Ascending aorta (tissue), 2 donors: ENCODE measurements at regions not wholly inside any gene's neighbourhood (a gene's known extent, or its start where the extent isn't known, plus 50 kb on each side); places are given as distances from the start of the nearest gene placed in this dataset.

ENCODE experiments used
- DNase-seq, 2 donors: peaks; one replicate each; pipeline ENCODE4 v3.0.0-alpha.2; 2019; ENCODE audit warnings: low spot score in 2 of 2
- H3K27ac ChIP-seq, 2 donors: fragments of 200-600 bp; sonication (generic); one replicate each; pipeline ENCODE4 v1.5.1; 2016 to 2017; ENCODE audit warnings: mild to moderate bottlenecking in 1 of 2
- H3K27me3 ChIP-seq: fragments of 200-600 bp; sonication (generic); one replicate; pipeline ENCODE4 v1.5.1; 2017
- H3K36me3 ChIP-seq, 2 donors: fragments of 200-600 bp; sonication (generic); one replicate each; pipeline ENCODE4 v1.5.1; 2016
- H3K4me1 ChIP-seq, 2 donors: fragments of 200-600 bp; sonication (generic); one replicate each; pipeline ENCODE4 v1.5.1; 2016 to 2017; ENCODE audit warnings: mild to moderate bottlenecking in 1 of 2
- H3K4me3 ChIP-seq, 2 donors: fragments of 200-600 bp; sonication (generic); one replicate each; pipeline ENCODE4 v1.5.1; 2016 to 2017; ENCODE audit warnings: mild to moderate bottlenecking in 1 of 2
- H3K9me3 ChIP-seq, 2 donors: fragments of 200-600 bp; sonication (generic); one replicate each; pipeline ENCODE4 v1.5.1; 2016
- intact Hi-C: fragments of 100-400 bp; cut with DNase I; formaldehyde crosslinking; loops from one replicate; pipeline ENCODE4 v1.15.1; 2023
- TF ChIP-seq, protein P1 (sequence below), 3 experiments: fragments of 200-600 bp in 2 of 3; fragments of 450-650 bp in 1 of 3; sonication (generic) in 2 of 3; IDR thresholded peaks; one replicate each; pipeline ENCODE4 v1.5.1; 2016 to 2019; ENCODE audit warnings: antibody characterized with exemption in 3 of 3, mild to moderate bottlenecking in 1 of 3, moderate library complexity in 1 of 3

DNA sequence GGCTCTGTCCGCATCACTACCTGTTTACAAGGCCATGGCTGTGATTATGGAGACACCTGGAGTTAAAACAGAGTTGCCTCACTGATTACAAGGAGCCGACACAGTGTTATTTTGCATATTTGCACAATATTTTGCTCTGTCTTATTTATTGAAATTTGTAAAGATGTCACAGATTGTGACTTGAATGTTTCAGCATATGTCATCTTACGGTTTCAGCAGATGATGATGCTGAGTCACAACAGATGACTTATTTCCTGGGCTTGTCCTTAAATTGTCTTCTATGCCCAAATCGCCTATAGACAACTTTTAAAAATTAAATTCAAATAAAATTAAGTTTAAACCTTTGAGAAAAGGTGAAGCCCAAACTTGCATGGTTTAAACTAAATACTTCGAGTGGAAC is 87.1 kb upstream of the INPP4B start:
- H3K4me3 ChIP-seq, result no peak overlapping the region
- H3K9me3 ChIP-seq, result no peaks in the 10 kb centered on the region
- no peaks in the 10 kb centered on the region for H3K27me3 ChIP-seq
- TF ChIP-seq, protein P1, sequence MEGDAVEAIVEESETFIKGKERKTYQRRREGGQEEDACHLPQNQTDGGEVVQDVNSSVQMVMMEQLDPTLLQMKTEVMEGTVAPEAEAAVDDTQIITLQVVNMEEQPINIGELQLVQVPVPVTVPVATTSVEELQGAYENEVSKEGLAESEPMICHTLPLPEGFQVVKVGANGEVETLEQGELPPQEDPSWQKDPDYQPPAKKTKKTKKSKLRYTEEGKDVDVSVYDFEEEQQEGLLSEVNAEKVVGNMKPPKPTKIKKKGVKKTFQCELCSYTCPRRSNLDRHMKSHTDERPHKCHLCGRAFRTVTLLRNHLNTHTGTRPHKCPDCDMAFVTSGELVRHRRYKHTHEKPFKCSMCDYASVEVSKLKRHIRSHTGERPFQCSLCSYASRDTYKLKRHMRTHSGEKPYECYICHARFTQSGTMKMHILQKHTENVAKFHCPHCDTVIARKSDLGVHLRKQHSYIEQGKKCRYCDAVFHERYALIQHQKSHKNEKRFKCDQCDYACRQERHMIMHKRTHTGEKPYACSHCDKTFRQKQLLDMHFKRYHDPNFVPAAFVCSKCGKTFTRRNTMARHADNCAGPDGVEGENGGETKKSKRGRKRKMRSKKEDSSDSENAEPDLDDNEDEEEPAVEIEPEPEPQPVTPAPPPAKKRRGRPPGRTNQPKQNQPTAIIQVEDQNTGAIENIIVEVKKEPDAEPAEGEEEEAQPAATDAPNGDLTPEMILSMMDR (IDR thresholded peaks at IDR 0.05), result no peak
- H3K27ac ChIP-seq, result no peak overlapping the region
- no peaks in the 10 kb centered on the region for H3K4me1 ChIP-seq
- intact Hi-C loops, result no loop called here
- DNase-seq, result no peak
- no peaks in the 10 kb centered on the region for H3K36me3 ChIP-seq

DNA sequence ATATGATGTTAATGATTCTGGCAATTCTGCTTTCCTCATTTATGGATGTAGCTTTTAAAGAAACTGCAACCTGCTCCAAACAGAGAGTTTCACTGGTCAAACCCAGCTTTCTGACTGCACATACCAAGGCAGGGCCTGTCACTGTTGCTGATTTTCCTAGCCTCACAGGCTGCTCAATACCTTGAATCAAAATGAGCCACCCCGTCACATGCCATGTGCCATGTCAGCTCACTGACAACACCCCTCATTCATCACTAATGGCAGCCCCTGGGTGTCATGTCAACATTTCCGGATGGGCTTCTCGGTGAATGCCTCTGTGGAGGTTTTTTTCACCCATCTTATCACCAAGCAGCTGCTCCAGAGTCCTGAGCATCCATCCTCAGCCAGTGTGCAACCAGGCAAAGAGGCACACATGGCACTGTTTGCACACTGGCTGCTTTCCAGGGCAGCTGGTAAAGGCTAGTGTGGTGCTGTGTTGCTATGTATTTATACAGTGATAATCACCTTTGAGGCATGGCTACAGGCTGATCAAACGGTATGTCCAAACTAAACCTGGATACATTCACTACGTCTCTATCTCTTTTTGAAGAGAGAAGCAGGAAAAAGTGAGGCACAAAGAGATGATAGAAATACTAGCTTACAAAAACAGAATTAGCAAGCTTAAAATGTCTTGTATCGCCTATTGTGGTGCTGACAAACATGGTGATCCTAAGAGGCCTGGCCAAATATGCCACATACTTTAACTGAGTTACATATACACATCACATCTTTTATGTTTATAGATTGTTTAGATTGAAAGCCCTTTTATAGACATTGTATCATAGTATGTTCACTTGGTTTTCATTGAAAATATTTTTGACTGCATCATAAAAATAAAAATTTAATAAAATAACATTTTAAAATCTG is 94.6 kb upstream of the INPP4B start:
- Histone ChIP-seq H3K9me3 (no peaks in the 10 kb centered on the region), H3K4me1 (no peaks in the 10 kb centered on the region), H3K4me3 (no peak overlapping the region), H3K36me3 (no peaks in the 10 kb centered on the region), H3K27me3 (no peaks in the 10 kb centered on the region), H3K27ac (no peak overlapping the region)
- intact Hi-C loops, result no loop called here
- TF ChIP-seq, protein P1 (IDR thresholded peaks at IDR 0.05), result no peak
- DNase-seq, result no peak

GRCh38 chr4:142944565-142944964 is 98.5 kb upstream of the INPP4B start:
- peaks cover 0 to 14% of the 10 kb centered on the region in 2 donors for H3K9me3 ChIP-seq
- no peaks in the 10 kb centered on the region for H3K27me3 ChIP-seq
- no peak for DNase-seq
- H3K4me1 ChIP-seq, result no peaks in the 10 kb centered on the region
- TF ChIP-seq, protein P1 (IDR thresholded peaks at IDR 0.05), result no peak
- H3K36me3 ChIP-seq, result no peaks in the 10 kb centered on the region
- no peak overlapping the region for H3K27ac ChIP-seq
- intact Hi-C loops, result no loop called here
- H3K4me3 ChIP-seq, result no peak overlapping the region

DNA sequence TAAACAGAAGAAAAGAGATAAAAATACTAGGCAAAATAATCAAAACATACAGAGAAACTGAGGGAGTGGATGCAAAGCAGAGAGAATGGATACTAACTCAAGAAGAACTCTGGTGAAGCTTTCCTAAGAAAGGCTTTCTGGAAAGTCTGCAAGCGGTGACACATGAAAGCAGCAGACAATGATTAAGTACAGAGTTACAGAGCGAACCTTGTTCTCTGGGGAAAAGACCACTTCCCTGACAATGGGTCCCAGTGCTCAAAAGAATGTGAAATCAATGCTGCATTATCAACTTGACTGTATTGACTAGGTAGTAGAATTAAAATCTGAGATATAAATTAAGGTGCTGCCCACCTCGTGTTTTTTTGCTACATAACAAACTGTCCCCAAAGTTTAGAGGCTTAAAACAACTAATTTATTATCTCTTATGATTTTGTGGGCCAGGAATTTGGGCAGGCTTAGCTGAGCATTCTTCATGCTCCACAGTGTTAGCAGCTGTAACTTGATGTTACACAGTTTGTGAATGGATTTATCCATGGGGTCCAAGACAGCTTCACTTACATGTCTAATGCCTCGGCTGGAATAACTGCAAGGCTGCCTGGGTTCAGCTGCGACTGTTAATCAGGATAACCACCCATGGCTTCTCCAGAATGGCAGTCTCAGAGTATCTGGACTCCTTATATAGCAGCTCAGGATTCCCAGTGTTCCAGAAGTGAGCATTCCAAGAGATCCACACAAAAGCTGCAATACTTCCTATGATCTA is 106.9 kb upstream of the INPP4B start:
- H3K36me3 ChIP-seq, result no peaks in the 10 kb centered on the region
- H3K27ac ChIP-seq, result no peak overlapping the region
- H3K4me3 ChIP-seq, result no peak overlapping the region
- H3K9me3 ChIP-seq, result peaks cover 0 to 2% of the 10 kb centered on the region in 2 donors
- TF ChIP-seq, protein P1 (IDR thresholded peaks at IDR 0.05), result no peak
- DNase-seq, result no peak
- intact Hi-C loops, result no loop called here
- H3K4me1 ChIP-seq, result no peaks in the 10 kb centered on the region
- no peaks in the 10 kb centered on the region for H3K27me3 ChIP-seq

GRCh38 chr4:142954415-142954814 is 108.3 kb upstream of the INPP4B start:
- no peaks in the 10 kb centered on the region for H3K27me3 ChIP-seq
- no peak overlapping the region for H3K27ac ChIP-seq
- no peaks in the 10 kb centered on the region for H3K36me3 ChIP-seq
- intact Hi-C loops, result no loop called here
- no peak for DNase-seq
- H3K4me3 ChIP-seq, result no peak overlapping the region
- H3K9me3 ChIP-seq, result no peaks in the 10 kb centered on the region
- TF ChIP-seq, protein P1 (IDR thresholded peaks at IDR 0.05), result no peak
- no peaks in the 10 kb centered on the region for H3K4me1 ChIP-seq
